NCI-H2227 treated with DMSO at 0.1 percent for 48 hours (cell line): ENCODE measurements at regions not wholly inside any gene's neighbourhood (a gene's known extent, or its start where the extent isn't known, plus 50 kb on each side); places are given as distances from the start of the nearest gene placed in this dataset.

ENCODE experiments used
- DNase-seq: peaks from one replicate; lab custom pipeline; 2025; lab: John Stamatoyannopoulos, UW

- no peak for DNase-seq
Observed at GRCh38 chr14:62006116-62006731, 244.0 kb downstream of the SNAPC1 start.

DNA sequence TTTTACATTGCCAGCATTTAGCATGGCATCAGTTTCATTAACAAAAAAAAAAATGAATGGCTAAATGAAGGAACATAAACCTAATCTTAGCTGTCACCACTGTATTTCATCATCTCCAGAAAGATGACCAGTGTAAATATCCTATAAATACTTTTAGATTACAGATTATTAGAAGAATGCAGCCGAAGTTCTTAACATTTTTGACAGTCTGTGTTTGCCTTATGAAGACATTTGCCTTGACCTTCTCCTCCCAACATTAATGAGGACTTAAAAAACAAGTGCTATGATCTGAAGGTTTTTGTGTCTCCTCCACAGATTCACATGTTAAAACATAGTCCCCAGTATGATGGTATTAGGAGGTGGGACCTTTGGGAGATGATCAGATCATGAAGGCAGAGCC is 253.0 kb downstream of the SNAPC1 start:
- no peak for DNase-seq

DNA sequence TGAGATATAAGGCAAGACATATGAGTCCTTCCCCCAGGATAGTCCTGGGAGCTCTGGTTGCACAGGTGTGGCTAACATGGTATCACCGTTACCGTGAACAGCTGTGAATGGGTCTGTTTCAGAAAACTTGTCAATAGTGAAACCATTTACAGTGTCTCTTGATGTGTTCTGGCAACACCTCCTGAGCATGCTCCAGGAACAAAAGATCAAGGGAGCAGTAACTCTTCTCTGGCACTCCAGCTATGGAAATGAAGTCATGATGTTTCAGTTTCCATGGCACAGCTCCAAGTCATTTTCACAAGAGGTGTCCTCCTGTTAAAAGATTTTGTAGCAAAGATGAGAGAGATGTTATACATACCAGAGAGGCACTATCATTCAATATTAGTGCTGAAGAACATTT is 253.7 kb downstream of the SNAPC1 start:
- DNase-seq, result no peak

DNA sequence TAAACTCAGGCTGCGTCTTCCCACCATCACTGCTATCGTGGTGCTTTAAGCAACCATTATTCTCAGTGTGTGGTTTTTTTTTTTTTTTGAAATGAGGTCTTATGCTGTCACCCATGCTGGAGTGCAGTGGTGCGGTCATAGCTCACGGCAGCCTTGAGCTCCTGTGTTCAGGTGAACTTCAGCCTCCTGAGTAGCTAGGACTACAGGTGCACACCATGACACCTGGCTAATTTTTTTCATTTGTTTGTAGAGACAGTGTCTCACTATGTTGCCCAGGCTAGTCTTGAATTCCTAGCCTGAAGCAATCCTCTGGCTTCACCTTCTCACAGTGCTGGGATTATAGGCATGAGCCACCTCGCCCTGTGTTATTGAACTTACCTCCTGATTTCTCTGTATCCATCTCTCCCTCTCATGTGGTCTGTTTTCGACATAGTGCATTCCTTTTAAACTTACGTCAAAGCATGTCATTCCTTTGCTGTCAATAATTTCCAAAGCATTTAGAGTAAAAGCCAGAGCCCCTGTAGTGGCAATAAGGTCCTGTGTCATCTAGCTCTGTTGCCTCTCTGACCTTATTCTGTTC is 255.5 kb downstream of the SNAPC1 start:
- DNase-seq, result no peak

DNA sequence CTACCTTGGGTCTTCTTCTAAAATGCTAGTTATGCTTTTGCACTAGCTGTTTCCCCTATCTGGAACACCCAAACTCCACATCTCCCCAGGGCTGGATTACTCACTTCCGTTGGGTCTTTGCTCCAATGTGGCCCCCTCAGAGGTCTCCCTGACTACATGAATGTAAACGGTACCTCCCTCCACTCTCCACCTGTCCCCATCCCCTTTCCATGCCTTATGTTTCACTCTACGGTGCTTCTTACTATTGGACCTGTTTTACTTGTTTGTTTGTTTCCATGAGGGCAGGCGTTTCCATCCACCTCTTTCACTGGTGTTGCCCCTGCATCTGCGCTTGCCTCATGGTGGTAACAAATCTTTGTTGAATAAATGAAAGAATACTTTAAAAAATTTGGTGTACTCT is 256.4 kb downstream of the SNAPC1 start:
- no peak for DNase-seq

- DNase-seq, result no peak
Observed at GRCh38 chr14:62027958-62028357, 265.7 kb downstream of the SNAPC1 start.

DNA sequence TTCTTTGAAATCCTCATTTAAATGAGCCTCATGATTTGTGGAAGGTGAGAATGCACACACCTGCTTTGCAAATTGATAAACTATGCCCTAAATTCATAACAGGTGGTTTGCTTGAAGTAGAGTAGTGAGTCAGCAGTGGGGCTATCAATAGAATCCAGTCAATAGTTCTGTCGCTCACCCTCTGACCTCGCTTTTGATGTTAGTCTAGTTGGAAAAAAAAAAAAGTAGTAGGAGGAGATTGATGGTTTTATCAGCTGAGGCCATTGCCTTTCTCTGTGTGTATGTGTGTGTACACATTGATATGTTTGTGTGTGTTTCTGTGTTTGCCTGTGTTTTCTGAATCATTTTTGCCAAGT is 267.3 kb downstream of the SNAPC1 start:
- no peak for DNase-seq

GRCh38 chr14:62030387-62030786 is 268.2 kb downstream of the SNAPC1 start:
- no peak for DNase-seq

GRCh38 chr14:62031504-62031903 is 269.3 kb downstream of the SNAPC1 start:
- no peak for DNase-seq

GRCh38 chr14:62053188-62053587 is 291.0 kb downstream of the SNAPC1 start:
- no peak for DNase-seq

DNA sequence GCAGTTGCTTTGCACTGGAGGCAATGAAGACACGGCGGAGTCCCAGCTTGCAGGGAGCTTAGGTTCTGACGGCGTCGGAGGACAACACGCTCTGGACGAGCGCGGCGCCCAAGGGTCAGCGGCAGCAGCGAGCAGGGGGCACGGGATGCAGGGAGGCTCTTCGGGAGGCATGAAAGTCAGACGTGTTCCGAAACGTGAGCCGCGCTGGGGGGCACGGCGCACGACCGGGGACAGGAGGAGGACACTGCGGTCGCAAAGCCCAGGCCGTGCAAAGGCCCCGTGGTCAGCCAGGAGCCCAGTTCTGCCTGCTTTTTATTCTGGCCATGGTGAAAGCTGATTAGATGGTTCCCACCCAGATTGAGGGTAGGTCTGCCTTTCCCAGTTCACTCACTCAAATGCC is 294.6 kb downstream of the SNAPC1 start:
- no peak for DNase-seq

- DNase-seq, result no peak
Observed at GRCh38 chr14:62062645-62063044, 300.4 kb downstream of the SNAPC1 start.

DNA sequence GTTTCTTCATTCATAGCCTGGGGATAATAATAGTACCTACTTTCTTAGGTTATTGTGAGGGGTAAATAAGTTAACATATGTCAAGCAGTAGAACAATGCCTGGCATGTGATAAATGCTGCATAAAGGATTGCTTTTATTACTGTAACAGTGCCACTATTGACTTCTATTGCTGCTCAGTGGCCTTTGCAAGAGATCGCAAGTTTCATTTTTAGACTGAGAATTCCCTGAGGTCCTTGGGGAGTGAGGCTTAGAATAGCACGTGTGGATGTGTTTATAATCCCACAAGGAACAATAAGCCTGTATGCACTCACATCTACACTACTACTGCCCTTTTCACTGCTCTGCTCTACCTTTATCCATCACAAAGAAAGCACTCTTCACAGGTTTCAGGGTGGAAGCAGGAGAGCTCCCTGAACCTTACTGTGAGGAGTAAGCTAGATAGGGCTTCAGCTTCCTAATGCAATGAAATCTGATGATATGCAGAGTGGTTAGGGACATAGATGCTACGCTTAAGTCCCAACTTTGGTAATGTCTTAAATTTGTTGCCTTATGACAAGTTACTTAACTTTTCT is 302.6 kb downstream of the SNAPC1 start:
- no peak for DNase-seq

DNA sequence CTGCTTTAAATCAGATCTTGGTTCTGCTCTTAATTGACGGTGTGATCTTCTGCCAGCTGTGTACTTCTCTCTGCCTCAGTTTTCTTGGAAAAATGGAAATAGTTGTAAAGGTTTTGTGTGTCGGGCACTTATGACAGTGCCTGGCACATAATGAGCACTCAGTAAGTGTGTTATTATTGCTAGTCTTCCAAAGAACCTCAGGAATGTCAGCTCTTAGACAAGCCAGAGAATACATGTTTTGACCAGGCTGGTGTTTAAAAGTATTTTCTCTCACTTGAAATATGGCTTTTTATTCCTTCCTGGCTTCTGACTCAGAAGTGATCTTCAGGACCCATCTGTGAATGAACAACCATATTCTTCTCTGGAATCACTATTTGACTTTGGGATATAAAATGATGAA is 304.1 kb downstream of the SNAPC1 start:
- DNase-seq, result no peak

DNA sequence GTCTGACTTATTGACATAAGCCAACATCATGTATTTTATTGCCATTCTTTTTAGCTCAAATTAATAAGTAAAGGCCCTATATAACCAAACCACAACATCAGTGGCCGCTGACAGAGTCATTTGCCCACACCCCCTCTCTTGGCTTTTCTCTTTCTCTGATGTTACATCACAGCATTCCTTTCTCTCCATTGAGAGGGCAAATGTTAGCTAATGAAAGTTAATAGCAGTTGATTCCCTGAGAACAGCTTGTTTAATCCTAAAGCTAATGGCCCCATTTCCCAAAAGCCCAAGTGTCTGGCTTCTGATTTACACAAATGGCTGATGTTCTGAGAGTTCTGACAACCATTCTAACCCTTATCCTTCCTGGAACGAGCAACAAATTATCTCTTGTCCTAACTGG is 308.8 kb downstream of the SNAPC1 start:
- peak; percentile 19 for DNase-seq

- no peak for DNase-seq
Observed at GRCh38 chr14:62076368-62076767, 314.1 kb downstream of the SNAPC1 start.

GRCh38 chr14:62076825-62077605 is 314.8 kb downstream of the SNAPC1 start:
- no peak for DNase-seq

DNA sequence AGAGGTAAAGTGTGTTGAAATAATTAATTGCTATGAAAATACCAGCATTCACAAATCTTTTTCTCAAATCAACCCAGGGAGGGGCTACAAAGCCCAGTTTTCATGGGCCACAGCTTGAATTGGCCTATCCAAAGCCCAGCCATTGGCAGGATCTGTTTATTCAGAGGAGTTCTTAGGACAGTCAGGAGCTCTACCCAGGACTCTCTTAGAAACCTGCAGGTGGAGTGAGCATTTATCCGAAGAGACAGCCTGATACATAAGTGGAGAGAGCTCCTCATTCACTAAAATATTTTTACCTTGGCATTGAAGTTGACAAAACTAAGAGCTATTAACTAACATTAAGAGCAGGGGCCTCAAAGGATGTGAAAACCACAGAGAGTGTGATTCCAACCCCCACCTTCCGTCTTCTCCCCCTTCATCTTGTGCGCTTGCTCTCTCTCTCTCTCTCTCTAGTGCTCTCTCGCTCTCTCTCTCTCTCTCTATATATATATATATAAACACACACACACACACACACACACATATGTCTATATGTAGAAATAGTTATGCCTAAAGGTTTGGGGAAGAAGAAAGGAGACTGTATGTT is 315.5 kb downstream of the SNAPC1 start:
- no peak for DNase-seq

- DNase-seq, result no peak
Observed at GRCh38 chr14:62079038-62079437, 316.8 kb downstream of the SNAPC1 start.

- no peak for DNase-seq
Observed at GRCh38 chr14:62081012-62081612, 318.9 kb downstream of the SNAPC1 start.

DNA sequence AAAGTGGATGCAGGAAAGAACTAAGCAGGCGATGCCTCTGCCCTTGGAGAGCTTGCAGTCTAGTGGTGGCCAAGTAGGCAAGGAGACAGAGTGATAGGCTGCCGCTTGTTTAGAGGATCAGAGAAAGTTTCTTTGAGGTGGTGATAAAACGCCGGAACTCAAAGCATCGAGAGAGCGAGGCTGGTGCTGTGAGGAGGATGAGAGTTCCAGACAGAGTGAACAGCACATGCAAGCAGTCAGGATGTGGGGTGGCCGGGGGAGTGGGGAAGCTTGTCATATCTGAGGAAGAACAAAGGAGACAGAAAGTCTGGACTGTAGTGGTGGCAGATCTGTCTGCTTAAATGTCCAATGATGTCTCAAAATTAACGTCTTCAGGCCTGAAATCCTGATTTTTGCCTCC is 319.7 kb downstream of the SNAPC1 start:
- DNase-seq, result no peak

- DNase-seq, result no peak
Observed at GRCh38 chr14:62082779-62083178, 320.6 kb downstream of the SNAPC1 start.
